Esophagus muscularis mucosa (tissue), 4 donors: ENCODE measurements at regions not wholly inside any gene's neighbourhood (a gene's known extent, or its start where the extent isn't known, plus 50 kb on each side); places are given as distances from the start of the nearest gene placed in this dataset.

Experiments
- EP300 ChIP-seq: sonication (generic); formaldehyde crosslinking; IDR thresholded peaks from one replicate; pipeline ENCODE4 v1.6.1; 2017; ENCODE audit warnings: antibody characterized with exemption
- POLR2A ChIP-seq: fragments of 450-650 bp; IDR thresholded peaks from one replicate; pipeline ENCODE4 v1.6.1; 2017; ENCODE audit warnings: antibody characterized with exemption, moderate library complexity, mild to moderate bottlenecking, low read depth
- POLR2AphosphoS5 ChIP-seq, 2 donors: sonication (generic); formaldehyde crosslinking; IDR thresholded peaks; one replicate each; pipeline ENCODE4 v1.6.1; 2017; ENCODE audit warnings: antibody characterized with exemption in 2 of 2
- TF ChIP-seq, protein P1 (sequence below), 3 experiments: fragments of 200-600 bp in 2 of 3; fragments of 450-650 bp in 1 of 3; sonication (generic) in 2 of 3; IDR thresholded peaks; one replicate each; pipeline ENCODE4 v1.5.1; 2017 to 2019; ENCODE audit warnings: antibody characterized with exemption in 3 of 3, mild to moderate bottlenecking in 2 of 3, moderate library complexity in 1 of 3

DNA sequence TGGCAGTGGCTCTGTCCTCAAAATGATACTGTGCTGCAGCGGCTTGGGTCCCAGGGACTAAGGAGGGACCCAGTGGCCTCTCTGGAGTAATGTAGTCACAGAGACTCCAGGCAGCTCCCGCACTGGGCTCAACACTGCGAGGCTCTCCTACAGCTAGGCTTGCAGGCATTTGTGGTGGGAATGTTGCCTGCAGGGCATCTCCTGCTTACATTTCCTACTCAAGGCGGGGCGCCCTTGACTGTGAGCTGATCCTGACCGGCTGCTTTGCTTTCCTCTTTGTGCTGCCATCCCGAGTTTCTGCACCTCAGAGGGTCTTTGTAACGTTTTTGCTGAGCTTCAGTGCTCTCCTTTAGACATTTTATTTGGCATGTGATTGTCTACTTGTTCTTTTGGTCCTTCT is 177.4 kb upstream of the FN1 start:
- TF ChIP-seq POLR2A: no peak
- TF ChIP-seq, protein P1, sequence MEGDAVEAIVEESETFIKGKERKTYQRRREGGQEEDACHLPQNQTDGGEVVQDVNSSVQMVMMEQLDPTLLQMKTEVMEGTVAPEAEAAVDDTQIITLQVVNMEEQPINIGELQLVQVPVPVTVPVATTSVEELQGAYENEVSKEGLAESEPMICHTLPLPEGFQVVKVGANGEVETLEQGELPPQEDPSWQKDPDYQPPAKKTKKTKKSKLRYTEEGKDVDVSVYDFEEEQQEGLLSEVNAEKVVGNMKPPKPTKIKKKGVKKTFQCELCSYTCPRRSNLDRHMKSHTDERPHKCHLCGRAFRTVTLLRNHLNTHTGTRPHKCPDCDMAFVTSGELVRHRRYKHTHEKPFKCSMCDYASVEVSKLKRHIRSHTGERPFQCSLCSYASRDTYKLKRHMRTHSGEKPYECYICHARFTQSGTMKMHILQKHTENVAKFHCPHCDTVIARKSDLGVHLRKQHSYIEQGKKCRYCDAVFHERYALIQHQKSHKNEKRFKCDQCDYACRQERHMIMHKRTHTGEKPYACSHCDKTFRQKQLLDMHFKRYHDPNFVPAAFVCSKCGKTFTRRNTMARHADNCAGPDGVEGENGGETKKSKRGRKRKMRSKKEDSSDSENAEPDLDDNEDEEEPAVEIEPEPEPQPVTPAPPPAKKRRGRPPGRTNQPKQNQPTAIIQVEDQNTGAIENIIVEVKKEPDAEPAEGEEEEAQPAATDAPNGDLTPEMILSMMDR (IDR thresholded peaks at IDR 0.05): no peak
- no peak for TF ChIP-seq POLR2AphosphoS5 (IDR thresholded peaks at IDR 0.05)
- no peak for TF ChIP-seq EP300
